Urothelium cell line (cell line): ENCODE measurements at regions not wholly inside any gene's neighbourhood (a gene's known extent, or its start where the extent isn't known, plus 50 kb on each side); places are given as distances from the start of the nearest gene placed in this dataset.
"Not testable (repeated sequence)": the region's sequence is repeated elsewhere in the genome, so short reads cannot be mapped to it uniquely, and the experiment has no call there.

Experiments used
- DNase-seq: peaks from one replicate; pipeline ENCODE4 v3.0.0; 2011; ENCODE audit warnings: low spot score, mixed read lengths
- FAIRE-seq: peaks from 2 replicates; lab custom pipeline; 2011; peaks lifted over from hg19 to GRCh38; lab: Jason Lieb, UNC

- no peak for DNase-seq
- FAIRE-seq: no peak
Observed at GRCh38 chr4:127357765-127358164, 275.0 kb upstream of the INTU start.

GRCh38 chr4:127362686-127363085, 270.1 kb upstream of the INTU start:
- FAIRE-seq (no peak), DNase-seq (no peak)

- DNase-seq (no peak), FAIRE-seq (no peak)
Observed at GRCh38 chr4:127364397-127364796, 268.4 kb upstream of the INTU start.

- DNase-seq: no peak
- FAIRE-seq: no peak
Observed at GRCh38 chr4:127364911-127365310, 267.8 kb upstream of the INTU start.

- FAIRE-seq: no peak
Observed at GRCh38 chr4:127370604-127371003, 262.2 kb upstream of the INTU start.

GRCh38 chr4:127379499-127379898, 253.3 kb upstream of the INTU start:
- DNase-seq: no peak
- FAIRE-seq: no peak

More at GRCh38 chr4:127370604-127371003, 262.2 kb upstream of the INTU start:
- peak; percentile 3 for DNase-seq

- DNase-seq, FAIRE-seq: not testable (repeated sequence)
Observed at GRCh38 chr4:127379948-127380347, 252.8 kb upstream of the INTU start.

GRCh38 chr4:127383666-127384065, 249.1 kb upstream of the INTU start:
- DNase-seq (no peak), FAIRE-seq (no peak)

- DNase-seq: no peak
- no peak for FAIRE-seq
Observed at GRCh38 chr4:127394516-127394915, 238.2 kb upstream of the INTU start.

GRCh38 chr4:127400276-127400675, 232.5 kb upstream of the INTU start:
- FAIRE-seq (no peak), DNase-seq (no peak)

- no peak for FAIRE-seq
Observed at GRCh38 chr4:127400731-127401346, 231.9 kb upstream of the INTU start.

GRCh38 chr4:127403471-127404084, 229.2 kb upstream of the INTU start:
- no peak for DNase-seq
- FAIRE-seq: no peak

More at GRCh38 chr4:127400731-127401346, 231.9 kb upstream of the INTU start:
- peak; percentile 29 for DNase-seq

GRCh38 chr4:127406187-127406586, 226.6 kb upstream of the INTU start:
- no peak for FAIRE-seq

GRCh38 chr4:127407572-127407971, 225.2 kb upstream of the INTU start:
- not testable (repeated sequence) for DNase-seq, FAIRE-seq

More at GRCh38 chr4:127406187-127406586, 226.6 kb upstream of the INTU start:
- no peak for DNase-seq

GRCh38 chr4:127410201-127410600, 222.6 kb upstream of the INTU start:
- FAIRE-seq: no peak
- DNase-seq: no peak

- FAIRE-seq (no peak), DNase-seq (no peak)
Observed at GRCh38 chr4:127410644-127411043, 222.1 kb upstream of the INTU start.

- no peak for DNase-seq
- FAIRE-seq: no peak
Observed at GRCh38 chr4:127414951-127415606, 217.7 kb upstream of the INTU start.

GRCh38 chr4:127416115-127416514, 216.6 kb upstream of the INTU start:
- DNase-seq (no peak), FAIRE-seq (no peak)

- DNase-seq (no peak), FAIRE-seq (no peak)
Observed at GRCh38 chr4:127417885-127418535, 214.7 kb upstream of the INTU start.

GRCh38 chr4:127419431-127419830, 213.3 kb upstream of the INTU start:
- DNase-seq: no peak
- FAIRE-seq: no peak

GRCh38 chr4:127421437-127421836, 211.3 kb upstream of the INTU start:
- FAIRE-seq: no peak
- no peak for DNase-seq
